IPS-11a (cell line): ENCODE measurements at regions not wholly inside any gene's neighbourhood (a gene's known extent, or its start where the extent isn't known, plus 50 kb on each side); places are given as distances from the start of the nearest gene placed in this dataset.

Experiments used
- H3K4me3 ChIP-seq: one replicate; pipeline ENCODE4 v1.5.1; 2013; ENCODE audit warnings: low read depth, low read length, control low read depth

- H3K4me3 ChIP-seq = no peak overlapping the region
Observed at GRCh38 chr12:91861554-91861953, 284.1 kb downstream of the BTG1 start.

- no peak overlapping the region for H3K4me3 ChIP-seq
Observed at GRCh38 chr12:91859347-91859746, 286.3 kb downstream of the BTG1 start.

DNA sequence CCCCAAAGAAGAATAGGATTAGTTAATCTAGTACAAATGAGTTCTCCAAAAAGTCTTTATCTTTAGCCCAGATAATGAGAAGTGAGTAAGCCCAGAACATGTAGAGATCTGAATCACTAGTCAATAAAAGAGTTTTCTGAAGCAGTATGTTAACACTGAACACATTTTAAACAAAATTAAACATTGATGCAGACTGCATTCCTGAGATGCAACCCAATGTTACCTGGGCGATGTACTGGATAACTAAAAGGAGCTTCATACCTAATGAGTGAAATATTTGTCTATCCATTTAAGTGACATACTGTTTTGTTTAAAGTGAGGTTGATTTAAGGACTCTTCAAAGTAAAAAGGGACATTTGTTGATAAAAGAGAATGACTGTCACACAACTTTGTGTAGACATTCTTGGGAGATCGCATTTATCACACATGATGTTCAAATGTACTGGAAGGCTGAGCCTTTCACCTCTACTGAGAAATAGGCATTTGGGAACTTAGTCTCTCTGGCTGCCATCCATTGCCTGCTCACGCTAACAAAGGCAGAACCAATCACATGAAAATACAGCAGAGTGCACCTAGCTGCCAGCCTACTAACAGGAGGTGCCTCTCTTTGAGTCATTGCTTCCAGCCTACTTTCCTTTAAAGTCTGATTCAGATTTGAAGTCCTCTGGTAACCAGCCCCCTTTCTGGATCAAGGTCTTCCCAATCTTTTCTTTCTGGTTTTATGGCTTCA lies 287.7 kb downstream of the BTG1 start:
- no peak overlapping the region for H3K4me3 ChIP-seq

DNA sequence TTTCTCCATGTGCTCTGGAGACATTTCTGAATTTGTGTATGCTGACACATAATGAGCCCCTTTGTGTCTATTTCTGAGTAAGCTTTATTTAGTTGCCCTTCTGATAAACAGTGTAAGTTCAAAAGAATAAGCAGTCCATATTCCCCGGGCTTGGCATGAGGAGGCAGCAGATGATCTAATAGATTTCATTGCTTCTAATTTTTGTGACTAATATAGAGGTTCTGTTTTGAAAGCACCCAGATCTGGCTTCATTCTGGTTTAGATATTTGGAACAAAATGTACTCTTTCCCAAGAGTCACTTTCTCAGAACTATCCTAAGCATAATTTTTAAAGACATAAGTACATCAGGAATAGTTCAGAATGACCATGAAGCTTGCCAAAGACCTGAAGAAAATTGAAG lies 290.9 kb downstream of the BTG1 start:
- no peak overlapping the region for H3K4me3 ChIP-seq

- no peak overlapping the region for H3K4me3 ChIP-seq
Observed at GRCh38 chr12:91853350-91854127, 292.1 kb downstream of the BTG1 start.

- no peak overlapping the region for H3K4me3 ChIP-seq
Observed at GRCh38 chr12:91852634-91853033, 293.0 kb downstream of the BTG1 start.

DNA sequence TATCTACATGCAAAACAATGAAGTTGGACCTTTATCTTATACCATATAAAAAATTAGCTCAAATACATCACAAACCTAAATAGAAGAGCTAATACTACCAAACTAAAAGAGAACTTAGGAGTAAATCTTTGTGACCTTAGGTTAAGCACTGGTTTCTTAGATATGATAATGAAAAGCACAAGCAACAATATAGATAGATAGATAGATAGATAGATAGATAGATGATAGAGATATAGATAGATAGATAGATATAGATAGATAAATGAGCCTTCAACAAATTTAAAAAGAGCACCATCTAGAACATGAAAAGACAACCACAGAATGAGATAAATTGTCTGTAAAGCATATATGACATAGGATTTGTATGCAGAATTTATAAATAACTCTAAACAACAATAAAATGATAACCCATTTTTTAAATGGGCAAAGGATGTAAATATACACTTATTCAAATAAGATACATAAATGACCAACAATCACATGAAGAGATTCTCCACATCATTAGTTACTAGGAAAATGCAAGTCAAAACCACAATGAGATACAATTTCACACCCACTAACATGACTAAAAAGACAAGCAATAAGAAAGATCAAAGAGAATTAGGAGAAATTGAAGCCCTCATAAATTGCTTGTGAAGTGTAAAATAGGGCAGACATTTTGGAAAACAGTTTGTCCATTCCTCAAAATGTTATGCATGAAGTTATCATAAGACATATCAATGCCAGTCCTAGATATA lies 293.7 kb downstream of the BTG1 start:
- no peak overlapping the region for H3K4me3 ChIP-seq

DNA sequence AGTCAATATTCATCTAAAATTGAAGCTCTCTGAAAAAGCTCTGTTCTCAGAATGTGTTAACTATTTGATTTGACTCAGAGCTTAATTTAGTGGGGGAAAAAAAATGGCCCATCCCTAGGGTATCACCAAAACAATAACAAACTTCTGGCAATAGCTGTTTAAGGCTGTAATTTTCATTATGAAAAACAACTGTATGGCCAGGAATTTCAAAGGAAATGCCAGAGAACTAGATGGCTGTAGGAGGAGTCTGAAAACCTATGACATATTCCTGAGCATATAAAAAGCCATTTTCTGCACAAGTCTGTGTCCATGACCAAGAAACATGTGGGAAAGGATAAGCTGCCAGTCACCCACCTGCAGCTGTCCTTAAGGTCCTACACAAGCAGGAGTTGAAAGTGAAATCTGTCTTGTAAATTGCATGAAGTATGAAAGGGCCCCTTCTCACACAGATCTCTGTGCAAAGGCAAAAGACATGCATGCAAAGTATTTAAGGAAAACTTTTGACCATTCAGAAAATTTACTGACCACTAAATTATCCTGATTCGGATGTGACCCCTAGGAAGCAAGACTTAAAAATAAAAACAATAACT lies 299.1 kb downstream of the BTG1 start:
- no peak overlapping the region for H3K4me3 ChIP-seq

DNA sequence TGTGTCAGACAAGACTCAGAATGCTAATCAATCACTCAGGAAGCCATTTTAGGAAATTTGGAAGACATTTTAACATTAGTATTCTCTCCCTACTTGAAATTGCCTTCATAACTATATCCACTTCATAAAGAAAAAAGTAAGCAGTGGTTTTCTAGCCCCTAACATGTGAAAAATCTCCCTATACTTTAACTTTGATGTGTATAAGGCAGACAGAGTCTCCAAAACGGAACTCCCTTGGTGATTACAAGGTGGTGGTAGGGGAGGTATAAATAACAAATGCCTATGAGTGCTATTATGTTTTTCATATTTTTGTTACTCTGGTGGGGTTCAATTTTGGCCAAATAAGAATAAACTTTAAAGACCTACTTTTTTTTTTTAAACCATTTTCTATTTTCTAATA lies 300.3 kb downstream of the BTG1 start:
- no peak overlapping the region for H3K4me3 ChIP-seq

DNA sequence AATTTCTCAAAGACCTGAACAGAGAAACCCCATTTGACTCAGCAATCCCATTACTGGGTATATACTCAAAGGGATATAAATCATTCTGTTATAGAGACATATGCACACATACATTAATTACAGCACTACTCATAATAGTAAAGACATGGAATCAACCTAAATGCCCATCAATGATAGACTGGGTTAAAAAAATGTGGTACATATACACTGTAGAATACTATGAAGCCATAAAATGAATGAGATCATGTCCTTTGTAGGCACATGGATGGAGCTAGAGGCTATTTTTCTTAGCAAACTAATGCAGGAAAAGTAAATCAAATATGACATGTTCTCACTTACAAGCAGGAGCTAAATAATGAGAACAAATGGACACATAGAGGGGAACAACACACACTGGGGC lies 303.8 kb downstream of the BTG1 start:
- no peak overlapping the region for H3K4me3 ChIP-seq

DNA sequence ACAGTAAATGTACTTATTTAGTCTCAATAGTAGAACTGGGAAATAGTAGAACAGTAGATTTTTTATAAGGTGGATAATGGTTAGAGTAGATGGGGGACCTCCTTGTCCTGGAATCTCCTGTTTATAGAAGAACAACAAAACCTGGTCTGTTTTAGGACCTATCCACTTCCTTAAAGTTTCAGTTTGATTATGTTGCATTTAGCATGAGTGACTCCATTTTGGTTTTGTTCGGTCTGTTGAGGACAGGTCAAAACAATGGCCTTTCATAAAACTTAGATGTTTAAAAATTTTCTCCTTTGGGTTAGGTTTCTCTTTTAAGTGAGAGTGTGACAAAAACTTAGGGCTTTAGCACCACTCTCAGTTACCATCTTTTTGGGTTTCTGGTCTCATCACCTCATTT lies 308.9 kb downstream of the BTG1 start:
- no peak overlapping the region for H3K4me3 ChIP-seq

GRCh38 chr12:91836264-91836663 lies 309.4 kb downstream of the BTG1 start:
- H3K4me3 ChIP-seq = no peak overlapping the region

- no peak overlapping the region for H3K4me3 ChIP-seq
Observed at GRCh38 chr12:91835693-91836092, 310.0 kb downstream of the BTG1 start.

GRCh38 chr12:91833780-91834359 lies 311.8 kb downstream of the BTG1 start:
- no peak overlapping the region for H3K4me3 ChIP-seq

GRCh38 chr12:91825999-91826398 lies 319.6 kb downstream of the BTG1 start:
- H3K4me3 ChIP-seq = no peak overlapping the region

DNA sequence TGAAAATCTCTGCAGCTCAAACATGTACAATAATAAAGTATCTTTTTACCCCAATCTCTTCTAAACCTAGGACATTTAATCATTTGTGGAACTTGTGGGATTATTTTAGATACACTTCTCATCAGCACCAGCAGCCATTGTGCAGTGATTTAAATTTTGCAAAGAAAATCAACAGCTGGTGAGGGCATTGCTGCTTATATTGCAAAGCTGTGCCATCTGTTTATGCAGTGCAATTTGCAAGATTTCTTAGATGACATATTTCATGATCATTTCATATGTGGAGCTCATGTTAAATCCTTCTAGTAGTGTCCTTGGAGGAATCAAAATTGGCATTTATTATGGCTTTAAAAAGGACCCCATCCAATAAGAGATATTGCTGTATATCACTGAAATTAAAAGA lies 320.7 kb downstream of the BTG1 start:
- no peak overlapping the region for H3K4me3 ChIP-seq

- H3K4me3 ChIP-seq = no peak overlapping the region
Observed at GRCh38 chr12:91819132-91819447, 326.6 kb downstream of the BTG1 start.

DNA sequence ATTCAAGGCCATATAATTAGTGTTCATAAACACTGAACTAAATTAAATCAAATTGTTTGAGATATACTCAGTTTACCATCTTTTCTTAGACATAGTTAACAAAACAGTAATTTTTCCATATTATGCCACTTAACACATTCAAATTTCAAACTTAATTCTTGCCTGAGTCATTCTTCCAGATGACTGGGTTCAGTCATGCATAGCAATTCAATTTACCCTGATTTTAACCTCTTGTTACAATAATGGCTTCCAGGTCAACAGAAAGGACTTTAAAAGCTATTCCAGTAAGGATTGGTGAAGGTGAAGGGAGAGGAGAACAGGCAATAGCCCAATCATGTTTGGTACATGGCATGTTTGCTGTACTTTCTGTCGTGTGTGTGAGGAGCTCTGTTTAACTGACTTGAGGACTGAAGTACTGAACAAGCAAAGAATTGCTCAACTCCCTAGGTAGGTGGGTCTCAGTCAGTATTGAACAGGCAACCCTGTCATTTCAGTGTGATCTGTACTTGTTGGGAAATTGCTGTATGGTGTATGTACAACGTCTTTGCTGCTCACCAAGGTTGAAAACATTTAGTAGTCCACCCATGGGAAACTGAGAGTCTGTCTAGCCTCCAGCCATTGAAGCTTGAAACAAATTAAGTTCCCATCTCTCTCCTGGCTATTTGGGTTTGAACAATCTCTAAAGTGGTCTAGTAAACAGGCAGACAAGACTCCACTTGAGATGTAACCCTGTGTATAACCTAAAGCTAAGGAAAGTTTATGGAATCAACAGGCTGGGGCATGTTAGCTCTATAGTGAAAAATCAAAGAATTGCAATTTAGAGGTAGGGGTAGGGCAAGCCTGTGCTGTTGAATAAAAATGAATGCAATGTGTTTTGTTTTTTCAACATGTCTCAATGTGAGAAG lies 327.2 kb downstream of the BTG1 start:
- H3K4me3 ChIP-seq = no peak overlapping the region

GRCh38 chr12:91817517-91817916 lies 328.1 kb downstream of the BTG1 start:
- no peak overlapping the region for H3K4me3 ChIP-seq

GRCh38 chr12:91813701-91814100 lies 331.9 kb downstream of the BTG1 start:
- H3K4me3 ChIP-seq = no peak overlapping the region
